GM18511 (cell line): ENCODE measurements at regions not wholly inside any gene's neighbourhood (a gene's known extent, or its start where the extent isn't known, plus 50 kb on each side); places are given as distances from the start of the nearest gene placed in this dataset.

Experiments used
- ATAC-seq: cut with Tn5 transposase; IDR thresholded peaks from one replicate; pipeline ENCODE4 v1.9.1; 2021; ENCODE audit warnings: mild to moderate bottlenecking, moderate library complexity; ENCODE audit not compliant: unreplicated experiment

DNA sequence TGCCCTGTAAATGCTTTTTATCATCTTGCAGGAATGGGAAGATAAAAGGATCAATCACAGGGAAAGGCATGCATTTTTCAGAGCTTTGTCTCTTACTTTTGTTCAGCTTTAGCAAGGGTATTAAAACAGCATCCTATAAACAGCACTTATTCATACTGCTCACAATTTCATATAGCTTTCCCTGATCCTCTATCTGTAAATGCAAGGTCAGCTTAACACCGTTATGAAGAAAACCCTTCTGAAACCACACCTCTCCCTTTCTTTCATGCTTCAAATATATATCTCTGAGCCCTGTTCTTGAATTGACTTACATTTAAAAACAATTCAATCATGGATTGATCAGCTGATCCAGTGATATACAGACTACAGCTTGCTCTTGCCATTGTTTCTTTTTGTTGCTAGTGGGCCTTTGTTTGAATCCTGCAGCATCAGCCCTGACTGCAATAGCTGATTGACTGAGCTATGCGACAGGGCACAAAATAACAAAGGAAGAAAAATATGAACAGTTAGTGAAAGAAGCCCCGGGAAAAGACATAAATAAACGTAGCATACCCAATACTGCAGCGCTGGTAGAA is 795.5 kb upstream of the CDH2 start:
- ATAC-seq = no peak

DNA sequence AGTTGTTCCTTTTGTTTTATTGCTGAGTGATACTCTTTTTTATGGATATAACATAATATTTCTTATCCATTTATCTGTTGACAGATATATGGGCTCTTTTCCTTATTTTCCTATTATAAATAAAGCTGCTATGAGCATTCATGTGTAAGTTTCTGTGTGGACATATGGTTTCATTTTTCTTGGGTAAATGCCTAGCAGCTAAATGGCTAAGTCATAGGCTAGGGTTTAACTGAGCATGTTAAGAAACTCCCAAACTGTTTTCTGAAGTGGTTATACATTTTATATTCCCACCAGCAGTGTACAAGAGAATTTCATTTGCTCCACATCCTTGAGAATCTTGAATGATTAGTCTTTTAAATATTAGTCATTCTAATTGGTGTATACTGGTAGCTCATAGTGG is 786.6 kb upstream of the CDH2 start:
- no peak for ATAC-seq

DNA sequence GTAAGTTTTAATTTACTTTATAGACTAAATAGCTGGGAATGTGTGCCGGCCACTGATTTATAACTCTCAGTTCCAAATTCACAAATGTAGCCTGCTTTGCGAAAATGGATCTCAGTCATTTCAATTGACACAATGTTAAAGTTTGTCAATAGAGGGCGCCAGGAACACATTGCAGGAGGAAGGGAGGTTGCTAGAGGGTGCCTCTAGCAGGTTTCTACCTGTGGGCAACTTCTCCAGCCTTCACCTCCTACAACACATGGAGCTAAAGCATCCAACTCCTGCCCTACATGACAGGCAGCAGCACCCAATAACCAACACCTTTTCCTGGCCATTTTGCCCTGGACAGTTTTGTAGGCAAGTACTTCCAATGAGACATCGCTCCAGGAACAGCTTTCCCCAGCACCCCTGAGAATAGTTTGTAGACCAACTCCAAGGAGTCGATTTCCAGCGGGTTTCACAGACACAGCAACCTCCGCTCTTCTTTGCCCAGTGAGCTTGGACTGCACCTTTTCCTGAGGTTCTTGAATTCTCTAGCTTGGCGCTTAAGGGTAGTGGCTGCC is 784.8 kb upstream of the CDH2 start:
- no peak for ATAC-seq

DNA sequence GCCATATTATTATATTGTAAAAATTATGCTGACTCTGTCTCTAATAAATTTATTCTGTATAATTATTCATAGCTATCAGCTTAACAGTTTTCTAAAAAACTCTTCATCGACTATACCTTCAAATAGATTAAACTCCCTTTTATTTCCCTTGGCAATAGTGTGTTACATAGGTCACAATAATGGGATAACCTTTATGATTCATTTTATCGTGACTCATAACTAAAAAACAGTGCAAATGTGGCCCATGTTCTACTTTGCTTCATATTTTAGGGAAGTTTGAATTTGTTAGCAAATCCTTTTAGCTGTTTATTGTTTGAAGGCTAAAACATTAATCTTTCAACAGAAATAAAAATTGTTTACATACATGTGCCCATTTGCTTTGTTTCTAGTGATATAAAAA is 783.2 kb upstream of the CDH2 start:
- ATAC-seq = no peak

DNA sequence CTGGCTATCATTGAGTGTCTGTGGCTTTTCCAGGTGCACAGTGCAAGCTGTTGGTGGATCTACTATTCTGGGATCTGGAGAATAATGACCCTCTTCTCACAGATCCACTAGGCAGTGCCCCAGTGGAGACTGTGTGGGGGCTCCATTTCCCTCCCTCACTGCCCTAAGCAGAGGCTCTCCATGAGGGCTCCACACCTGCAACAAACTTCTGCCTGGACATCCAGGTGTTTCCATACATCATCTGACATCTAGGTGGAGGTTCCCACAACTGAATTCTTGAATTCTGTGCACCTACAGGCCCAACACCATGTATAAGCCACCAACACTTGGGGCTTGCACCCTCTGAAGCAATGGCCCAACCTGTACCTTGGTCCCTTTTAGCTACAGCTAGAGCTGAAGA is 775.4 kb upstream of the CDH2 start:
- no peak for ATAC-seq

DNA sequence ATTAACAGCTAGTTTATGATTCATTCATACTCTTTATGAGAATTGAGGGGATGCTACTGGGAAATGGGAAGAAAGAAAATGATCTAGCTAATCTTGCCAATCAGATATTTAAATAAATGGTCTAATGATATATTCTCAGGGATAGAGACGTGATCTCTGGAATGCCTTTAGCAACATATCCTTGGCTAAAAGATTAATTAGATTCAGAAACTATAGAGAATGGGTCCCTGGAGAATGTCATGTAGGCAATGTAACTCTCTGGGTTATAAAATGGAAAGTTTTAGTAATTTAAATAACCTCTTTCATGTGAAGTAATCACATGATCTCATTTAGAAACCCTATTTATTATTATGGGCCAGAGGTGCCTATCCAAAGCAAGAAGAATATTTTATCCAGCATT is 771.0 kb upstream of the CDH2 start:
- ATAC-seq = no peak

DNA sequence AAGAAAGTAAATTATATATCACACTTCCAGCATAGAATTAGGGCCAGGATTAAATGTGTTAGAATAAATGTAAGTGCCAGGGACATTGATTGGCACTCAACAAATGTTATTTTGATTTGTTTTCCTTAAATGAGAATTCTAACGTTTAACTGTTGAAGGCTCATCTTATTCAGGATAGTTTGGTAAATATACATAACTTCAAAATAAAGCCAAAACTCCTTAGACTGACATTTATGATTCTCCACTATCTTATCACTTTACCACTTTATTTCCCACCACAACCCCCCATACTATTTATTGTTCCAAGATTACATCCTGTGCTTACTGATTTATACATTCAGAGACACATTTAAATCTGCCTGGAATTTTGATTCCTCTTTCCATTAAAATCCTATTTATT is 769.5 kb upstream of the CDH2 start:
- ATAC-seq = no peak

DNA sequence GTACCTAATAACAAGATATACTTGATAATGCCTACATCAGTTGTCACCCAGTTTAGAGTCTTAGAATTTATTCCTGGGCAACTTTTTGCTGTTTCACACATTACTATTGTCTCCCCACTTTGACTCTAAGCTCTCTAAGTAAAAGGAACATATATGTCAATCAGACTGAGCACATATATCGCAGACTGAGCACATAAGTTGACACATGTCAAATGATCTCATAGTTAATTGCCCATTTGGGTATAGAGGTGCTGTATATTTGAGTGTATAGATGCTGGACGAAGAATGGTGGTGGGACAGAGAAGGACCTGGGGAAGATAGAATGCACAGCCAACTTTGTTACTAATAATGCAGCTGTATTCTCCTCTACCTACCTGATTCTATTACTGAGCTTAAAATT is 746.0 kb upstream of the CDH2 start:
- ATAC-seq = no peak

DNA sequence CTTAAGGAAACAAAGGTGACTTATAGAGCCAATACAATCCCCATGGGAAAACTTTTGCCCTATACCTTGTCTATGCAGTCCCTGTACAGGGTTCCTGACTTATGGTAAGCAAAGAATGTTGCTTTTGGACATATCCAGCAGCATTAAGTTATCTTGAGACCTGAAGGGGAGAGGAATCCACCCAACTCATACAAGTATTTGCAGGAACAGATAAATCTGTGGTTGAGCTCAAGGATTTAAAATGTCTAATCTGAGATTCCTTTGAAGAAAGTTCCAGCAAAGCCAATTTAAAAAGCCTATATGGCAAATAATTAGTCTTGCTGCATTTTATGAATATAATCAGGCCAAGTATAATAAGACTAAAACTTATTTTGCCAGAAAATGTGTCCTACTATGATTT is 739.5 kb upstream of the CDH2 start:
- no peak for ATAC-seq

DNA sequence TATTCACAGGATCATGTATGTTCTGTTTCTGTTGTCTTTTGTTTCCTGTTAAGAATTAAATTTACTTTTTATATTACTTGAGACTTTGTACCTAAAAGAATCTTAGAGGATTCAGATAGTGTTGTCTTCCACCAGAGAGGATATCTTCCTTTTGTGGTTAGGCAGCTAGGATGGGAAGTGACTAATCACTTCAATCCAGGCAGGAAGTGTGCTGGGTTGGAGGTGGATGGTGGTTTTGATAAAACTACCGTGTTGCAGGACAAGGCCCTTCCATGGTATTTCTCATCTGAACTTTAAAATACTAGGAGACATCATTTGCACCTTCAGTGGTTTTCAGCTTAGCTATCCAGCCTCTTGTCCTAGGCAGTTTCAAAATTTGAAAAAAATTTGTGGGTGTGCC is 728.6 kb upstream of the CDH2 start:
- no peak for ATAC-seq

DNA sequence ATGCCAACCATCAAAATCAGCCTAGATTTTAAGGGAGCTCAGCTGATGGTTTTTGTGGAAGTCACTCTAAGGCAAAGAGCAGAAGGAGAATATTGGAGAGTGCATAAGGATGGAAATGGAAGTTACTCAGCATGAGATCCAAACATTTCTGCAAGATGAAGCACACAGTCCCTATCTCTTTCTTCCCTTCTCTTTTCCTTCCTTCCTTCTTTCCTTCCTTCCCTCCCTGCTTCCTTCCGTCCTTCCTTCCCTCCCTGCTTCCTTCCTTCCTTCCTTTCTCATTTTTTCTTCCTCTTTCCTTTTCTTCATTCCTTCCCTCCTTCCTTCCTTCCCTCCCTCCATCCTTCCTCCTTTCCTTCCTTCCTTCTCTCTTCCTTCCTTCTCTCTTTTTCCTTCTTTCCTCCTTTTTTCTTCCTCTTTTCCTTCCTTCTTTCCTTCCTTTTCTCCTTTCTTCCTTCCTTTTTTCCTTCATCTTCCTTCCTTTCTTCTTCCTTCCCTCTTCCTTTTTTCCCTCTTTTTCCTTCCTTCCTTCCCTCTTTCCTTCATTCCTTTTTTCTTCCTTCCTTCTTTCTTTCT is 727.9 kb upstream of the CDH2 start:
- no peak for ATAC-seq

DNA sequence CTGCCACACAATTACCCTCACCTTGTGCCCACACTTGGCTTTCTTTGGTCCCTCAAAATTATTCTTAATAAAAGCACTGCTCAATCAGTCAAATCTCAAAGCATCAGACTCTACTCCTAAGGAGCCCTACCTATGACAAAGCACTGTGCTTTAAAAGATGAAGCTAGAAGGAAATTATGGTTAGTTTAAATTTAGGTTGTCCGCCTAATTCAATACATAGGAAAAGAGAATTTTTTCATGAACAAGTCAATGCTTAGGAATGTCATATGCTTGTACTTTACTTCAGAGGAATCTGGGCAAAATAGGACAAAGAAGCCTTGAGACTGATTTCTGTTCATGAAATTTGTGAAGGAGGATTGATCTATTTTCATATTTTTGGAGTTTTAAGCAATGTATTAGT is 726.4 kb upstream of the CDH2 start:
- ATAC-seq = no peak

DNA sequence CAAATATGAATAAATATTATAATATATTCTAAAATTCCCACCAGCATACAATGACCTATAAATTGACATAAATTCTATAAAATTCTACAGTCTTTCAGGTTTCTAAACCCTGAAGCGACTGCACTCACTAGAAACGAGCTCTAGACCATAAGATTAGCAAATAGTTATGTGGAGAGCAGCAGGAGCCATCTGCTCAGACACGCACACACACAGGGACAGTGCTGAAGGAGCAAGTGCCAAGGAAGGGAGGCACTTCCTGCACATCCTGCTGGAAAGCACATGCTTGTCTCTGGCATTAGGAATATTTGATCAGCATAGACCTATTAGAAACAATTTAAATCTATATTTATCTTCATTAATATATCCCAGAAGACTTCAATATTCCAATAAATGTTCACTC is 713.9 kb upstream of the CDH2 start:
- ATAC-seq = no peak

DNA sequence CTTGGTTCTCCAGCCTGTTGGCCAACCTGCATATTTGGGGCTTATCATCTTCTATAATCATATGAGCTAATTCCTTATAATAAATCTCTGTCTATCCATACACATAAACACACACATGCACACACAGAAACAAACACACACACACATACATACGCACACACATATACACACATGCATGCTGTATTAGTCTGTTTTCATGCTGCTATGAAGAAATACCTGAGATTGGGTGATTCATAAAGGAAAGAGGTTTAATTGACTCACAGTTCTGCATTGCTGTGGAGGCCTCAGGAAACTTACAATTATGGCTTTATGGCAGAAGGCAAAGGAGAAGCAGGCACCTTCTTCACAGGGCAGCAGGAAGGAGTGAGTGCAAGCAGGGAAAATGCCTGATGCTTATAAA is 707.4 kb upstream of the CDH2 start:
- ATAC-seq = no peak

DNA sequence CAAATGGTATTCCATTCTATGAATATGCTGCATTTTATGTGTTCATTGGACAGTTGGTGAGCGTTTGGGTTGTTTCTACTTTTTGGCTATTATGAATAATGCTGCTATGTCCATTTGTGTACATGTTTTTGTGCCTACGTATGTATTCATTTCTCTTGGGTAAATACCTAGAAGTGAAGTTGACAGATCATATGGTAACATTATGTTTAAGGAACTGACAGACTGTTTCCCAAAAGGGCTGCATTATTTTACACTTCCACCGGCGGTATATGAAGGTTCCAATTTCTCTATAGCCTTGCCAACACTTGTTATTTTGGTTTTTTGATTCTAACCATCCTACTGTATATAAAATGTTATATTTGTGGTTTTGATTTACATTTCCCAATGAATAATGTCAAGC is 703.9 kb upstream of the CDH2 start:
- no peak for ATAC-seq

DNA sequence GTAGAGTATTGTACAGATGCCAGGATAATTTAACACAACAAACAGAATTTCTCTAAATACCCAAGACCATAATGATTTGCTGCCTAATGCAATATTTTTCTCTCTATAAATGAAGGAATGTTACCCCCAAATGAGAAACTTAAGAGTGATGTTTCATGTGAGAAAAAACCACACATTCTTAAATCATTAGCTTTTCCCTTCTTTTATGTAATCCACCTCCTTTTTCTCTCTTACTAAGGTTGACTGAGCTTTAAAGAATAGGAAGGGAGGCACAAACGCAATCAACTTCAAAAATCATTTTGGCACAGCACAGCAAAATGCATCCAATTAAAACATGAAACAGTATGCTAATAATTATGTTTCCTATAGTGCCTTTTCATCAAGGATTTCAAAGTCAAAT is 698.1 kb upstream of the CDH2 start:
- no peak for ATAC-seq

DNA sequence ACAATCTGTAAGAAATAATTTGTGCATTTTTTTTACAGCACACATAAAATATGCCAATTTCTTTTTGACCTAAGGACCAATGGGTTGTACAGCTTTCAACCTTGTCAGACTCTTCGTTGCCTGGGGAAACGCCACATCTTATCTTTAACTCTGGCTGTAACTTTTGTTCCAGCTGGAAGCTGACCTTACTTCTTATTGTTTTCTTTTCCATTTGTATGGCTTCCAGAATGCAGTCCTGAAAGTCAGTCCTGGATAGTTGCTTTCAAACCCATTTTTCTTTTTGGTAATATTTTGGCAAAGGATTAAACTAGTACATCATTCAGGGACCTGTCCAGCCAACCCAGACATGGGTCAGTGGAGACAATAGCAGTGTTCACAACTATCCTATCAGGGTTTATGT is 686.5 kb upstream of the CDH2 start:
- no peak for ATAC-seq

DNA sequence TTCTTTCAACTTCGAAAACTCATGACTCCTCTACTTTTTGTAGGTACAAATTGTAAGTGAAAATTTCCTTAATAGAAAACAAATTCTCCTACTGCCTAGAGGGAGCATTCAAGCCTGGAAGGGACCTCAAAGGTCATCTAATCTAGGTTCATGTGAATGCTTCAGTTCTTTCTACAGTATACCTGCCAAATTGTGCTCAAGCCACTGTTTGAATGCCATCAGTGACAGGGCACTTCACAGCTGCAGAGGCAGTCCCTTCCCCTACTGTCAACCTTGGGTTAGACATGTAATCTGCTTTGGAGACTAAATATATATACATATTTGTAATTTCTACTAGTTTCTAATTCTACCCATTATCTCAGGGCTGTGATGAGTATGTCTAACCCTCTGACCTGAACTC is 681.3 kb upstream of the CDH2 start:
- no peak for ATAC-seq

DNA sequence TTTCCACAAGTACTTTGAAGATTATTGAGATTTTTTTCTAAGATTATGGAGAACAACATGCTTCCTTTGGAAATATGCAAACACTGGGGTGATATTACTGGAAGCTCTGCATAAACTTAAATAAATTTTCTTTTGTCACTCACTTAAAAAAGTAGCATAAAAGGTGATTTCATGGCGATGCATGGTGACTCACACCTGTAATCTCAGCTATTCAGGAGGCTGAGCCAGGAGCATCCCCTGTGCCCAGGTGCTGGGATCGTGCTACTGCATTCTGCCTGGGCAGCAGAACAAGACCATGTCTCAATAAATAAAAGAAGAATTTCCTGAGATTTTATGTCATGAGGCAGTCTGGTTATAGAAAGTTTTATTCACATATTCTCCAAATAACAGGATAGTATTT is 679.1 kb upstream of the CDH2 start:
- no peak for ATAC-seq

DNA sequence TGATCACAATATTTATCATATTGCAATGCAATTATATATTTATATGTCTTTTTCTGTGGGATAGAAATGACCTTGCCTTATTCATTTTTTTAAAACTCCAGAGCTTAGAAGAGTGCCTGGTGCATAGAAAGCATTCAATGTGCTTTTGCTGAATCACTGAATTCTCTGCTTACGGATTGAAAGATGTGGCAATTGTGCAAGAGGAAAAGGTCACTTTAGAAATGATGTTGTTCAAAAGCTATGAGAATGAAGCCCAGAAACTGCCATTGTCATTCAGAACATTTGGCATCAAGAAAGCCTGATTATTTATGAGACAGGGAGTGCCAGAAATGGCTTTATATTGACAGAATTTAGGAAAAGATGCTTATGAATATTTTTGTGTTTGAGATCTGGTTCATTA is 678.6 kb upstream of the CDH2 start:
- no peak for ATAC-seq

DNA sequence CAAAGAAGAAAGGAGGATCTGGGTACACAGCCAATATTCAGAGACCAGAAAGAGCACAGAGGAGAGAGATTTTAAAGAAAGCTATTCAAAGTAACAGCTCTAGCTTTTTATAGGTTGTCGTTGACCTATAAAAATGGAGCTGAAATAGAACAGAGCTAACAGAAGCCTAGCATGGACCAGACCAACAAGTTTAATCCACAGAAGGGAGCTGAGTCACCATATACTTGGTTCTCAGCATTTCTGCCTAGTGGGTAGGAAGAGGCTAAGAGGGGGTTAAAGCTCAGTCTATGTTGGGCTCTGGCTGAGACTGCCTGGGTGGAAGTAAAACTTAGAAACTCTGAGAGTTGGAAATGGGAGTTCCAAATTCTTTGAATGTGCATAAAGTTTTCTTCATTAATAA is 678.0 kb upstream of the CDH2 start:
- ATAC-seq = no peak

DNA sequence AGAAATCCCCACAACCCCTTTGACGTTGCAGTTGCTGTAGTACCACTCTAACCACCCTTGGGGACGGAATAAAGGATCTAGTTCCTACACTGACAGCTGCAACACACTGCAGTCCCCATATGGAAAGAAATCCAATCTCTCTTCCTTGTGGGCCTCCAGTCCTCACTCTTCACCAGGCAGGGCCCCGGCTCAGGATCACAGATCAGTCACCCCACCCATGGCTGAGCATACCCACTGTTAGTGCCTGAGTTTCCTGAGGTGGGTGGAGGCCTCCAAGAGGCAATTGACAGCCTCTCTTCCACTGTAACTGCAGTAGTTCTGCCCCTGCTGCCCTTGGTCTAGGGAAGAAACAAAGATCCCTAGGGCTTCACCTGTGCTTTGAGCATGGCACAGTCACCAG is 670.0 kb upstream of the CDH2 start:
- ATAC-seq = no peak

DNA sequence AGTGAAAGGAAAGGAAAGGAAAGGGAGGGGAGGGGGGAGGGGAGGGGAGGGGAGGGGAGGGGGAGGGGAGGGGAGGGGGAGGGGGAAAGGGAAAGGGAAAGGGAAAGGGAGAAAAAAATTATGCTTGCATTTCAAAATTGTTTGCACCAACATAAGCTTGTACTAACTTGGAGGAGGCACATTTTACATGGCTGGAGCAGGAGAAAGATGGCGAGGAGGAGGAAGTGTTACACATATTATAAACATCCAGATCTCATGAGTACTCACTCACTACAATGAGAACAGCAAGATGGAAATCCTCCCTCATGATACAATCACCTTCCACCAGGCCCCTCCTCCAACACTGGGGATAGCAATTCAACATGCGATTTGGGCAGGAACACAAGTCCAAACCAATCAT is 660.2 kb upstream of the CDH2 start:
- ATAC-seq = no peak
